ENCODE measurements at regions not wholly inside any gene's neighbourhood (a gene's known extent, or its start where the extent isn't known, plus 50 kb on each side); places are given as distances from the start of the nearest gene placed in this dataset.

DNA sequence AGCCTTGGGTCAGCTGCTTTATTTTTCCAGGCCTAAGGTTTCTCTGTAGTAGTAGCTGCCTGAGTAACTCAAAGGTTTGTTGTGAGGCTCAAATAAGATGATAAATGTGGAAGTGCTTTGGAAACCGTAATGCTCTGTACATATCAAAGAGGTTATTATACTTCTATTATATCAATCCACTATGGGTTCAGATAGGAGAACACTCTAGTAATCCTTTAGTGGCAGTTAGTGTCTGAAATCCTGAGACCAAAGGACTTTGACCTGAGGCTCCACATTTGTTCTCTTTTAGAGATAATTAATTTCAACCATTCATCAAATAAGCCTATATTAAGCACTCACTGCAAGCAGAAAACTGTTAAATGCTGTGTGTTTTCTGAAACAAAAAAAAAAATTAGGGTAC is 128.6 kb upstream of the BCL6 start:
- Histone ChIP-seq H3K4me1 (ENCODE audit: control insufficient read depth, insufficient read depth, low read length) (no peaks in the 10 kb centered on the region), H3K36me3 (ENCODE audit: control insufficient read depth in 2 of 2, insufficient read depth in 1 of 2, low read length in 2 of 2) (no peaks in the 10 kb centered on the region), H3K9me3 (ENCODE audit: control insufficient read depth, insufficient read depth, low read depth, low read length) (no peaks in the 10 kb centered on the region), H3K4me3 (ENCODE audit: low read depth, low read length) (no peak overlapping the region), H3K27ac (ENCODE audit: extremely low read depth, low read depth, low read length) (no peak overlapping the region)
- POLR2A ChIA-PET: no interaction called here
- TF ChIP-seq KLF16 (tag by site-specific recombination; IDR thresholded peaks at IDR 0.05) (no peak), OSR2 (tag by site-specific recombination; IDR thresholded peaks at IDR 0.05) (no peak), HOXC10 (CRISPR knock-in tag; IDR thresholded peaks at IDR 0.05) (no peak), ZNF341 (tag by site-specific recombination; IDR thresholded peaks at IDR 0.05; ENCODE audit: low read depth) (no peak), SETDB1 (IDR thresholded peaks at IDR 0.05; ENCODE audit: insufficient read length, low read length) (no peak), ZNF302 (tag by site-specific recombination; IDR thresholded peaks at IDR 0.05; ENCODE audit: low read depth) (no peak), ZNF121 (tag by site-specific recombination; IDR thresholded peaks at IDR 0.05) (no peak), ZNF239 (tag by site-specific recombination; IDR thresholded peaks at IDR 0.05) (no peak), ZNF155 (tag by site-specific recombination; IDR thresholded peaks at IDR 0.05) (no peak), ZNF664 (tag by site-specific recombination; IDR thresholded peaks at IDR 0.05) (no peak), ZNF274 (IDR thresholded peaks at IDR 0.05; ENCODE audit: low read length) (no peak), ZNF274 (tag by site-specific recombination; IDR thresholded peaks at IDR 0.05; ENCODE audit: borderline replicate concordance) (no peak), ZNF292 (tag by site-specific recombination; IDR thresholded peaks at IDR 0.05; ENCODE audit: borderline replicate concordance, low read depth) (no peak), ZNF510 (tag by site-specific recombination; IDR thresholded peaks at IDR 0.05; ENCODE audit: insufficient replicate concordance) (no peak), SALL2 (tag by site-specific recombination; IDR thresholded peaks at IDR 0.05; ENCODE audit: borderline replicate concordance) (no peak), ZNF610 (tag by site-specific recombination; IDR thresholded peaks at IDR 0.05; ENCODE audit: borderline replicate concordance) (no peak)
- TF ChIP-seq, protein P1, sequence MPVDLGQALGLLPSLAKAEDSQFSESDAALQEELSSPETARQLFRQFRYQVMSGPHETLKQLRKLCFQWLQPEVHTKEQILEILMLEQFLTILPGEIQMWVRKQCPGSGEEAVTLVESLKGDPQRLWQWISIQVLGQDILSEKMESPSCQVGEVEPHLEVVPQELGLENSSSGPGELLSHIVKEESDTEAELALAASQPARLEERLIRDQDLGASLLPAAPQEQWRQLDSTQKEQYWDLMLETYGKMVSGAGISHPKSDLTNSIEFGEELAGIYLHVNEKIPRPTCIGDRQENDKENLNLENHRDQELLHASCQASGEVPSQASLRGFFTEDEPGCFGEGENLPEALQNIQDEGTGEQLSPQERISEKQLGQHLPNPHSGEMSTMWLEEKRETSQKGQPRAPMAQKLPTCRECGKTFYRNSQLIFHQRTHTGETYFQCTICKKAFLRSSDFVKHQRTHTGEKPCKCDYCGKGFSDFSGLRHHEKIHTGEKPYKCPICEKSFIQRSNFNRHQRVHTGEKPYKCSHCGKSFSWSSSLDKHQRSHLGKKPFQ (tag by site-specific recombination; IDR thresholded peaks at IDR 0.05): no peak
- TF ChIP-seq, protein P2, sequence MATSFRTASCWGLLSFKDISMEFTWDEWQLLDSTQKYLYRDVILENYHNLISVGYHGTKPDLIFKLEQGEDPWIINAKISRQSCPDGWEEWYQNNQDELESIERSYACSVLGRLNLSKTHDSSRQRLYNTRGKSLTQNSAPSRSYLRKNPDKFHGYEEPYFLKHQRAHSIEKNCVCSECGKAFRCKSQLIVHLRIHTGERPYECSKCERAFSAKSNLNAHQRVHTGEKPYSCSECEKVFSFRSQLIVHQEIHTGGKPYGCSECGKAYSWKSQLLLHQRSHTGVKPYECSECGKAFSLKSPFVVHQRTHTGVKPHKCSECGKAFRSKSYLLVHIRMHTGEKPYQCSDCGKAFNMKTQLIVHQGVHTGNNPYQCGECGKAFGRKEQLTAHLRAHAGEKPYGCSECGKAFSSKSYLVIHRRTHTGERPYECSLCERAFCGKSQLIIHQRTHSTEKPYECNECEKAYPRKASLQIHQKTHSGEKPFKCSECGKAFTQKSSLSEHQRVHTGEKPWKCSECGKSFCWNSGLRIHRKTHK (tag by site-specific recombination; IDR thresholded peaks at IDR 0.05): no peak
- TF ChIP-seq, protein P3, sequence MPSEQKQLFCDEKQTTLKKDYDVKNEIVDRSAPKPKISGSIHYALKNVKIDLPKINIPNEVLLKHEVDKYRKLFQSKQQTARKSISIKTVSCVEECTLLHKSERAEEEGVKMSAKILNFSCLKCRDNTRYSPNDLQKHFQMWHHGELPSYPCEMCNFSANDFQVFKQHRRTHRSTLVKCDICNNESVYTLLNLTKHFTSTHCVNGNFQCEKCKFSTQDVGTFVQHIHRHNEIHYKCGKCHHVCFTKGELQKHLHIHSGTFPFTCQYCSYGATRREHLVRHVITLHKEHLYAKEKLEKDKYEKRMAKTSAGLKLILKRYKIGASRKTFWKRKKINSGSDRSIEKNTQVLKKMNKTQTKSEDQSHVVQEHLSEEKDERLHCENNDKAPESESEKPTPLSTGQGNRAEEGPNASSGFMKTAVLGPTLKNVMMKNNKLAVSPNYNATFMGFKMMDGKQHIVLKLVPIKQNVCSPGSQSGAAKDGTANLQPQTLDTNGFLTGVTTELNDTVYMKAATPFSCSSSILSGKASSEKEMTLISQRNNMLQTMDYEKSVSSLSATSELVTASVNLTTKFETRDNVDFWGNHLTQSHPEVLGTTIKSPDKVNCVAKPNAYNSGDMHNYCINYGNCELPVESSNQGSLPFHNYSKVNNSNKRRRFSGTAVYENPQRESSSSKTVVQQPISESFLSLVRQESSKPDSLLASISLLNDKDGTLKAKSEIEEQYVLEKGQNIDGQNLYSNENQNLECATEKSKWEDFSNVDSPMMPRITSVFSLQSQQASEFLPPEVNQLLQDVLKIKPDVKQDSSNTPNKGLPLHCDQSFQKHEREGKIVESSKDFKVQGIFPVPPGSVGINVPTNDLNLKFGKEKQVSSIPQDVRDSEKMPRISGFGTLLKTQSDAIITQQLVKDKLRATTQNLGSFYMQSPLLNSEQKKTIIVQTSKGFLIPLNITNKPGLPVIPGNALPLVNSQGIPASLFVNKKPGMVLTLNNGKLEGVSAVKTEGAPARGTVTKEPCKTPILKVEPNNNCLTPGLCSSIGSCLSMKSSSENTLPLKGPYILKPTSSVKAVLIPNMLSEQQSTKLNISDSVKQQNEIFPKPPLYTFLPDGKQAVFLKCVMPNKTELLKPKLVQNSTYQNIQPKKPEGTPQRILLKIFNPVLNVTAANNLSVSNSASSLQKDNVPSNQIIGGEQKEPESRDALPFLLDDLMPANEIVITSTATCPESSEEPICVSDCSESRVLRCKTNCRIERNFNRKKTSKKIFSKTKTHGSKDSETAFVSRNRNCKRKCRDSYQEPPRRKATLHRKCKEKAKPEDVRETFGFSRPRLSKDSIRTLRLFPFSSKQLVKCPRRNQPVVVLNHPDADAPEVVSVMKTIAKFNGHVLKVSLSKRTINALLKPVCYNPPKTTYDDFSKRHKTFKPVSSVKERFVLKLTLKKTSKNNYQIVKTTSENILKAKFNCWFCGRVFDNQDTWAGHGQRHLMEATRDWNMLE (tag by site-specific recombination; conservative IDR thresholded peaks at IDR 0.05; ENCODE audit: low read depth): no peak
- TF ChIP-seq, protein P4, sequence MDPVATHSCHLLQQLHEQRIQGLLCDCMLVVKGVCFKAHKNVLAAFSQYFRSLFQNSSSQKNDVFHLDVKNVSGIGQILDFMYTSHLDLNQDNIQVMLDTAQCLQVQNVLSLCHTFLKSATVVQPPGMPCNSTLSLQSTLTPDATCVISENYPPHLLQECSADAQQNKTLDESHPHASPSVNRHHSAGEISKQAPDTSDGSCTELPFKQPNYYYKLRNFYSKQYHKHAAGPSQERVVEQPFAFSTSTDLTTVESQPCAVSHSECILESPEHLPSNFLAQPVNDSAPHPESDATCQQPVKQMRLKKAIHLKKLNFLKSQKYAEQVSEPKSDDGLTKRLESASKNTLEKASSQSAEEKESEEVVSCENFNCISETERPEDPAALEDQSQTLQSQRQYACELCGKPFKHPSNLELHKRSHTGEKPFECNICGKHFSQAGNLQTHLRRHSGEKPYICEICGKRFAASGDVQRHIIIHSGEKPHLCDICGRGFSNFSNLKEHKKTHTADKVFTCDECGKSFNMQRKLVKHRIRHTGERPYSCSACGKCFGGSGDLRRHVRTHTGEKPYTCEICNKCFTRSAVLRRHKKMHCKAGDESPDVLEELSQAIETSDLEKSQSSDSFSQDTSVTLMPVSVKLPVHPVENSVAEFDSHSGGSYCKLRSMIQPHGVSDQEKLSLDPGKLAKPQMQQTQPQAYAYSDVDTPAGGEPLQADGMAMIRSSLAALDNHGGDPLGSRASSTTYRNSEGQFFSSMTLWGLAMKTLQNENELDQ (tag by site-specific recombination; IDR thresholded peaks at IDR 0.05; ENCODE audit: low read depth): no peak
- CTCF ChIA-PET: no interaction called here

Data from HEK293 (cell line).